ENCODE measurements at regions not wholly inside any gene's neighbourhood (a gene's known extent, or its start where the extent isn't known, plus 50 kb on each side); places are given as distances from the start of the nearest gene placed in this dataset.

GRCh38 chr7:68043546-68043945 is 1046.9 kb downstream of the TYW1 start:
- Histone ChIP-seq H3K4me3 (ENCODE audit: low read length, poor library complexity, severe bottlenecking) (no peak overlapping the region), H3F3A (ENCODE audit: low read depth) (no peaks in the 10 kb centered on the region), H3K4me1 (ENCODE audit: insufficient read depth, low read length, poor library complexity, severe bottlenecking) (no peaks in the 10 kb centered on the region), H3K9me2 (replicated peaks; ENCODE audit: low read depth, low read length) (no peaks in the 10 kb centered on the region), H3K79me2 (ENCODE audit: insufficient read depth, low read length) (no peaks in the 10 kb centered on the region), H3K9me3 (ENCODE audit: insufficient read depth, low read depth, low read length) (no peaks in the 10 kb centered on the region), H4K20me1 (ENCODE audit: insufficient read depth, low read length, poor library complexity, severe bottlenecking) (no peaks in the 10 kb centered on the region), H2AFZ (ENCODE audit: low read length) (no peak overlapping the region), H3K36me3 (ENCODE audit: insufficient read depth, low read length) (no peaks in the 10 kb centered on the region), H3K9ac (ENCODE audit: low read depth, low read length, poor library complexity, severe bottlenecking) (no peak overlapping the region), H3K4me2 (ENCODE audit: low read depth, low read length, poor library complexity, severe bottlenecking) (no peak overlapping the region), H3K27me3 (ENCODE audit: insufficient read depth, low read length, poor library complexity, severe bottlenecking) (no peaks in the 10 kb centered on the region)
- TF ChIP-seq CTCF (conservative IDR thresholded peaks at IDR 0.05; ENCODE audit: low read length) (no peak), EZH2phosphoT487 (IDR thresholded peaks at IDR 0.05; ENCODE audit: borderline replicate concordance) (no peak)

- Histone ChIP-seq H3K4me1 (ENCODE audit: insufficient read depth, low read length, poor library complexity, severe bottlenecking) (no peaks in the 10 kb centered on the region), H4K20me1 (ENCODE audit: insufficient read depth, low read length, poor library complexity, severe bottlenecking) (no peaks in the 10 kb centered on the region), H3K9me3 (ENCODE audit: insufficient read depth, low read depth, low read length) (no peaks in the 10 kb centered on the region), H3K9me2 (replicated peaks; ENCODE audit: low read depth, low read length) (no peaks in the 10 kb centered on the region), H3K4me3 (ENCODE audit: low read length, poor library complexity, severe bottlenecking) (no peak overlapping the region), H2AFZ (ENCODE audit: low read length) (no peak overlapping the region), H3F3A (ENCODE audit: low read depth) (no peaks in the 10 kb centered on the region), H3K36me3 (ENCODE audit: insufficient read depth, low read length) (no peaks in the 10 kb centered on the region), H3K4me2 (ENCODE audit: low read depth, low read length, poor library complexity, severe bottlenecking) (no peak overlapping the region), H3K27me3 (ENCODE audit: insufficient read depth, low read length, poor library complexity, severe bottlenecking) (no peaks in the 10 kb centered on the region), H3K79me2 (ENCODE audit: insufficient read depth, low read length) (no peaks in the 10 kb centered on the region), H3K9ac (ENCODE audit: low read depth, low read length, poor library complexity, severe bottlenecking) (no peak overlapping the region)
- TF ChIP-seq EZH2phosphoT487 (IDR thresholded peaks at IDR 0.05; ENCODE audit: borderline replicate concordance) (no peak), CTCF (conservative IDR thresholded peaks at IDR 0.05; ENCODE audit: low read length) (no peak)
These were observed 1054.0 kb downstream of the TYW1 start for GRCh38 chr7:68050627-68051026.

GRCh38 chr7:68058014-68058413 is 1061.4 kb downstream of the TYW1 start:
- H3F3A ChIP-seq (ENCODE audit: low read depth) = no peaks in the 10 kb centered on the region
- TF ChIP-seq EZH2phosphoT487 (IDR thresholded peaks at IDR 0.05; ENCODE audit: borderline replicate concordance) = no peak
- TF ChIP-seq CTCF (conservative IDR thresholded peaks at IDR 0.05; ENCODE audit: low read length) = no peak
- no peak overlapping the region for H3K4me2 ChIP-seq (ENCODE audit: low read depth, low read length, poor library complexity, severe bottlenecking)
- H3K9me3 ChIP-seq (ENCODE audit: insufficient read depth, low read depth, low read length) = no peaks in the 10 kb centered on the region
- H3K4me1 ChIP-seq (ENCODE audit: insufficient read depth, low read length, poor library complexity, severe bottlenecking) = no peaks in the 10 kb centered on the region
- no peaks in the 10 kb centered on the region for H3K9me2 ChIP-seq (replicated peaks; ENCODE audit: low read depth, low read length)
- H3K27me3 ChIP-seq (ENCODE audit: insufficient read depth, low read length, poor library complexity, severe bottlenecking) = no peaks in the 10 kb centered on the region
- H3K79me2 ChIP-seq (ENCODE audit: insufficient read depth, low read length) = no peaks in the 10 kb centered on the region
- no peaks in the 10 kb centered on the region for H4K20me1 ChIP-seq (ENCODE audit: insufficient read depth, low read length, poor library complexity, severe bottlenecking)
- H3K4me3 ChIP-seq (ENCODE audit: low read length, poor library complexity, severe bottlenecking) = no peak overlapping the region
- no peak overlapping the region for H3K9ac ChIP-seq (ENCODE audit: low read depth, low read length, poor library complexity, severe bottlenecking)
- no peak overlapping the region for H2AFZ ChIP-seq (ENCODE audit: low read length)
- no peaks in the 10 kb centered on the region for H3K36me3 ChIP-seq (ENCODE audit: insufficient read depth, low read length)
